Loucy (cell line): ENCODE measurements at regions not wholly inside any gene's neighbourhood (a gene's known extent, or its start where the extent isn't known, plus 50 kb on each side); places are given as distances from the start of the nearest gene placed in this dataset.

ENCODE experiments used
- H2AFZ ChIP-seq: fragments of 200-600 bp; sonication (generic); 2 replicates; pipeline ENCODE4 v1.6.0; 2016; ENCODE audit warnings: antibody characterized with exemption, mild to moderate bottlenecking, low read length, moderate library complexity
- H3F3A ChIP-seq: fragments of 200-600 bp; 2 replicates; pipeline ENCODE4 v1.6.0; 2016; ENCODE audit warnings: antibody characterized with exemption, low read depth, mild to moderate bottlenecking
- H3K27me3 ChIP-seq: fragments of 200-600 bp; sonication (generic); 2 replicates; pipeline ENCODE4 v1.6.1; 2014; ENCODE audit warnings: low read length, mild to moderate bottlenecking; ENCODE audit not compliant: insufficient read depth, poor library complexity, severe bottlenecking
- H3K36me3 ChIP-seq: fragments of 200-600 bp; sonication (generic); 2 replicates; pipeline ENCODE4 v1.6.1; 2016; ENCODE audit warnings: low read length; ENCODE audit not compliant: insufficient read depth
- H3K4me1 ChIP-seq: fragments of 200-600 bp; sonication (generic); 2 replicates; pipeline ENCODE4 v1.5.1; 2014; ENCODE audit warnings: low read length, mild to moderate bottlenecking; ENCODE audit not compliant: insufficient read depth, poor library complexity, severe bottlenecking
- H3K4me2 ChIP-seq: fragments of 200-600 bp; sonication (generic); 2 replicates; pipeline ENCODE4 v1.6.0; 2014; ENCODE audit warnings: antibody characterized with exemption, low read length, low read depth, mild to moderate bottlenecking; ENCODE audit not compliant: poor library complexity, severe bottlenecking
- H3K4me3 ChIP-seq: fragments of 200-600 bp; sonication (generic); 2 replicates; pipeline ENCODE4 v1.5.1; 2014; ENCODE audit warnings: low read length, mild to moderate bottlenecking, mixed read lengths; ENCODE audit not compliant: poor library complexity, severe bottlenecking
- H3K79me2 ChIP-seq: fragments of 200-600 bp; sonication (generic); 2 replicates; pipeline ENCODE4 v1.6.1; 2014; ENCODE audit warnings: low read length; ENCODE audit not compliant: insufficient read depth
- H3K9ac ChIP-seq: fragments of 200-600 bp; sonication (generic); 2 replicates; pipeline ENCODE4 v1.6.0; 2014; ENCODE audit warnings: mild to moderate bottlenecking, low read depth, low read length, moderate library complexity; ENCODE audit not compliant: poor library complexity, severe bottlenecking
- H3K9me2 ChIP-seq: fragments of 200-600 bp; sonication (generic); replicated peaks from 2 replicates; pipeline ENCODE4 v1.6.1; 2016; ENCODE audit warnings: low read depth, low read length, mixed read lengths
- H3K9me3 ChIP-seq: fragments of 200-600 bp; sonication (generic); 2 replicates; pipeline ENCODE4 v1.6.1; 2014; ENCODE audit warnings: mild to moderate bottlenecking, antibody characterized with exemption, low read length, low read depth; ENCODE audit not compliant: insufficient read depth
- H4K20me1 ChIP-seq: fragments of 200-600 bp; sonication (generic); 2 replicates; pipeline ENCODE4 v1.6.0; 2014; ENCODE audit warnings: antibody characterized with exemption, low read length, mild to moderate bottlenecking; ENCODE audit not compliant: insufficient read depth, poor library complexity, severe bottlenecking
- CTCF ChIP-seq: fragments of 200-600 bp; sonication (generic); conservative IDR thresholded peaks from 2 replicates; pipeline ENCODE4 v1.5.1; 2014; ENCODE audit warnings: mild to moderate bottlenecking, antibody characterized with exemption, low read length
- EZH2phosphoT487 ChIP-seq: fragments of 200-600 bp; IDR thresholded peaks from 2 replicates; pipeline ENCODE4 v1.6.1; 2018; ENCODE audit warnings: antibody characterized with exemption, mild to moderate bottlenecking, moderate library complexity, borderline replicate concordance

GRCh38 chr10:113473851-113474250, 79.0 kb upstream of the HABP2 start:
- Histone ChIP-seq H3K9me3 (no peaks in the 10 kb centered on the region), H3K27me3 (no peaks in the 10 kb centered on the region), H3K4me1 (no peaks in the 10 kb centered on the region), H3K36me3 (no peaks in the 10 kb centered on the region), H3K9ac (no peak overlapping the region), H3K79me2 (no peaks in the 10 kb centered on the region), H2AFZ (no peak overlapping the region), H4K20me1 (no peaks in the 10 kb centered on the region), H3K4me3 (no peak overlapping the region), H3K4me2 (no peak overlapping the region), H3K9me2 (no peaks in the 10 kb centered on the region), H3F3A (no peaks in the 10 kb centered on the region)
- TF ChIP-seq CTCF: no peak
- TF ChIP-seq EZH2phosphoT487: no peak

GRCh38 chr10:113474752-113475151, 78.1 kb upstream of the HABP2 start:
- no peak overlapping the region for H3K9ac ChIP-seq
- no peaks in the 10 kb centered on the region for H3K9me2 ChIP-seq
- no peaks in the 10 kb centered on the region for H4K20me1 ChIP-seq
- no peaks in the 10 kb centered on the region for H3K27me3 ChIP-seq
- H3K36me3 ChIP-seq: no peaks in the 10 kb centered on the region
- TF ChIP-seq EZH2phosphoT487 (no peak), CTCF (no peak)
- H3F3A ChIP-seq: no peaks in the 10 kb centered on the region
- H3K4me2 ChIP-seq: no peak overlapping the region
- no peak overlapping the region for H2AFZ ChIP-seq
- no peaks in the 10 kb centered on the region for H3K79me2 ChIP-seq
- H3K9me3 ChIP-seq: peaks cover 4% of the 10 kb centered on the region; the same call in 1 of the 2 replicates
- no peak overlapping the region for H3K4me3 ChIP-seq
- H3K4me1 ChIP-seq: no peaks in the 10 kb centered on the region

- Histone ChIP-seq H3K9me3 (peaks cover 11% of the 10 kb centered on the region; the same call in 1 of the 2 replicates), H3K9me2 (no peaks in the 10 kb centered on the region), H3K79me2 (no peaks in the 10 kb centered on the region), H3K36me3 (no peaks in the 10 kb centered on the region), H3K9ac (no peak overlapping the region), H4K20me1 (no peaks in the 10 kb centered on the region), H3K4me1 (no peaks in the 10 kb centered on the region), H2AFZ (no peak overlapping the region), H3F3A (no peaks in the 10 kb centered on the region), H3K4me3 (no peak overlapping the region), H3K27me3 (no peaks in the 10 kb centered on the region), H3K4me2 (no peak overlapping the region)
- no peak for TF ChIP-seq CTCF
- no peak for TF ChIP-seq EZH2phosphoT487
These were observed 77.5 kb upstream of the HABP2 start for GRCh38 chr10:113475381-113475807.
